Panc1 (cell line): ENCODE measurements at regions not wholly inside any gene's neighbourhood (a gene's known extent, or its start where the extent isn't known, plus 50 kb on each side); places are given as distances from the start of the nearest gene placed in this dataset.

Experiments
- ATAC-seq: fragments of 200-7000 bp; cut with Tn5 transposase; 2 replicates; pipeline ENCODE4 v1.9.1; 2020; ENCODE audit warnings: mild to moderate bottlenecking, moderate library complexity
- BruUV-seq: library from RNA; stranded (reverse); fragments of 400-500 nt; replicated peaks from 2 replicates; lab custom pipeline; 2021; lab: Mats Ljungman, UMichigan
- CTCF ChIA-PET: fragments of 300-600 bp; sonication (Branson Sonifier 250); formaldehyde crosslinking; loops from one replicate; lab custom pipeline; 2022; ENCODE audit warnings: antibody characterized with exemption; lab: Charles Lee
- POLR2A ChIA-PET: fragments of 300-600 bp; sonication (Branson Sonifier 250); formaldehyde crosslinking; loops from one replicate; lab custom pipeline; 2022; ENCODE audit warnings: antibody characterized with exemption; lab: Charles Lee
- DNase-seq: peaks from one replicate; pipeline ENCODE4 v3.0.0-alpha.2; 2010; ENCODE audit warnings: low read depth, low spot score
- H3K27ac ChIP-seq: 2 replicates; pipeline ENCODE4 v1.5.1; 2011; ENCODE audit warnings: mild to moderate bottlenecking, low read length, inconsistent platforms
- H3K27me3 ChIP-seq: fragments of 200-500 bp; sonication (Bioruptor generic); 2 replicates; pipeline ENCODE4 v1.6.0; 2014; ENCODE audit warnings: low read length, inconsistent platforms; ENCODE audit not compliant: control insufficient read depth, insufficient read depth
- H3K36me3 ChIP-seq: fragments of 200-500 bp; sonication (Bioruptor generic); 2 replicates; pipeline ENCODE4 v1.5.1; 2014; ENCODE audit warnings: inconsistent platforms, mild to moderate bottlenecking, low read length, moderate library complexity; ENCODE audit not compliant: control insufficient read depth, insufficient read depth
- H3K4me1 ChIP-seq: 2 replicates; pipeline ENCODE4 v1.5.1; 2011; ENCODE audit warnings: inconsistent platforms, mild to moderate bottlenecking, low read length, moderate library complexity; ENCODE audit not compliant: control insufficient read depth, insufficient read depth
- H3K4me3 ChIP-seq, 2 experiments: 2 replicates each; pipeline ENCODE4 v1.5.1; 2011 to 2012; ENCODE audit warnings: low read depth in 2 of 2, low read length in 2 of 2, mild to moderate bottlenecking in 2 of 2, inconsistent platforms in 1 of 2, moderate library complexity in 1 of 2
- H3K9me3 ChIP-seq: fragments of 200-500 bp; sonication (Bioruptor generic); 2 replicates; pipeline ENCODE4 v1.5.1; 2014; ENCODE audit warnings: low read depth, mild to moderate bottlenecking, inconsistent platforms, low read length, moderate library complexity; ENCODE audit not compliant: control insufficient read depth, insufficient read depth
- POLR2AphosphoS5 ChIP-seq: IDR thresholded peaks from 2 replicates; pipeline ENCODE4 v1.6.1; 2012; ENCODE audit warnings: mild to moderate bottlenecking, low read depth, low read length, moderate library complexity
- SIN3A ChIP-seq: IDR thresholded peaks from 2 replicates; pipeline ENCODE4 v1.6.1; 2012; ENCODE audit warnings: low read depth, mild to moderate bottlenecking, low read length, moderate library complexity, borderline replicate concordance; ENCODE audit not compliant: insufficient read depth
- TCF7L2 ChIP-seq: IDR thresholded peaks from 2 replicates; pipeline ENCODE4 v1.6.1; 2011; ENCODE audit warnings: mild to moderate bottlenecking, low read depth, low read length, inconsistent platforms
- in situ Hi-C: cut with HindIII; loops from 2 replicates; pipeline ENCODE4 v1.10.0; 2016; ENCODE audit warnings: low sequenced_read_pairs, low pct_unique_long_range_greater_than_20kb
- intact Hi-C: fragments of 100-400 bp; cut with micrococcal nuclease; formaldehyde crosslinking; loops from one replicate; pipeline ENCODE4 v1.10.0; 2022; ENCODE audit not compliant: unreplicated experiment
- TF ChIP-seq, protein P1 (sequence below), 2 experiments: IDR thresholded peaks; 2 replicates each; pipeline ENCODE4 v1.6.1; 2011 to 2012; ENCODE audit warnings: low read depth in 2 of 2, control low read depth in 1 of 2, low read length in 1 of 2, mild to moderate bottlenecking in 1 of 2, moderate library complexity in 1 of 2; ENCODE audit not compliant: insufficient read depth in 1 of 2
- TF ChIP-seq, protein P2 (sequence below): fragments of 450-650 bp; IDR thresholded peaks from 2 replicates; pipeline ENCODE4 v1.5.1; 2017; ENCODE audit warnings: mild to moderate bottlenecking

DNA sequence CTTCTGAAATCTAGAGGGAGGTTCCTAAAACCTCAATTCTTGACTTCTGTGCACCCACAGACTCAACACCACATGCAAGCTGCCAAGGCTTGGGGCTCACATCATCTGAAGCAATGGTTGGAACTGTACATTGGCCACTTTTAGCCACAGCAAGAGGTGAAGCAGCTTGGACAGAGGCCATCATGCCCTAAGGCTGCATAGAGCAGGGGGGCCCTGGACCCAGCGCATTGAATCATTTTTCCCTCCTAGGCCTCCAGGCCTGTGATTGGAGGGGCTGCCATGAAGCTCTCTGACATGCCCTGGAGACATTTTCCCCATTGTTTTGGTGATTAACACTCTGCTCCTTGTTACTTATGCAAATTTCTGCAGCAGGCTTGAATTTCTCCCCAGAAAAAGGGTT, 145.9 kb downstream of the C6orf118 start:
- DNase-seq (no peak), ATAC-seq (no peak)
- H3K4me1 ChIP-seq, result no peaks in the 10 kb centered on the region
- no TSS peak for BruUV-seq
- H3K36me3 ChIP-seq, result no peaks in the 10 kb centered on the region
- intact Hi-C loops, result no loop called here
- TF ChIP-seq POLR2AphosphoS5, result no peak
- no peak for TF ChIP-seq SIN3A
- POLR2A ChIA-PET, result no interaction called here
- CTCF ChIA-PET, result no interaction called here
- H3K4me3 ChIP-seq, result no peak overlapping the region
- H3K9me3 ChIP-seq, result no peaks in the 10 kb centered on the region
- no peak overlapping the region for H3K27ac ChIP-seq
- in situ Hi-C loops, result no loop called here
- no peaks in the 10 kb centered on the region for H3K27me3 ChIP-seq

DNA sequence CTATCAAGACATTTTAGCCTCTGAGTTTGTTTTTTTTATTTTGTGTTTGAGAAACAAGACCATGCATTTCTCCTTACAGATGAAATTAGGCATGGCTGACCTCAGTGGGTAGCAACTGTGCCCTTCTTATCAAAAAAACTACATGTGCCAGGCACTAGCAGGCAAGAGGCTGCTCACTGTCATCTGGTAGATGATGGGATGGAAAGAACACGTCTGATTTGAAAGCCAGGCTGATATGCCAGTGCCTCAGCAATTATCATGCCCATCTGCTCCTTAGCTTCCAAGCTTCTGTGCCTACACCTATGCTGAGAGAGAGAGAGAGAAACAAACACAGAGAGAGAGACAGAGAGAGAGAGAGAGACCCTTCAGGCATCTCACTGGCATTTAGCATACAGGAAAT, 149.9 kb downstream of the C6orf118 start:
- BruUV-seq, result no TSS peak
- Histone ChIP-seq H3K4me3 (no peak overlapping the region), H3K27ac (no peak overlapping the region), H3K36me3 (no peaks in the 10 kb centered on the region), H3K27me3 (no peaks in the 10 kb centered on the region), H3K9me3 (no peaks in the 10 kb centered on the region), H3K4me1 (no peaks in the 10 kb centered on the region)
- CTCF ChIA-PET, result no interaction called here
- DNase-seq, result no peak
- POLR2A ChIA-PET, result no interaction called here
- intact Hi-C loops, result no loop called here
- TF ChIP-seq, protein P1, sequence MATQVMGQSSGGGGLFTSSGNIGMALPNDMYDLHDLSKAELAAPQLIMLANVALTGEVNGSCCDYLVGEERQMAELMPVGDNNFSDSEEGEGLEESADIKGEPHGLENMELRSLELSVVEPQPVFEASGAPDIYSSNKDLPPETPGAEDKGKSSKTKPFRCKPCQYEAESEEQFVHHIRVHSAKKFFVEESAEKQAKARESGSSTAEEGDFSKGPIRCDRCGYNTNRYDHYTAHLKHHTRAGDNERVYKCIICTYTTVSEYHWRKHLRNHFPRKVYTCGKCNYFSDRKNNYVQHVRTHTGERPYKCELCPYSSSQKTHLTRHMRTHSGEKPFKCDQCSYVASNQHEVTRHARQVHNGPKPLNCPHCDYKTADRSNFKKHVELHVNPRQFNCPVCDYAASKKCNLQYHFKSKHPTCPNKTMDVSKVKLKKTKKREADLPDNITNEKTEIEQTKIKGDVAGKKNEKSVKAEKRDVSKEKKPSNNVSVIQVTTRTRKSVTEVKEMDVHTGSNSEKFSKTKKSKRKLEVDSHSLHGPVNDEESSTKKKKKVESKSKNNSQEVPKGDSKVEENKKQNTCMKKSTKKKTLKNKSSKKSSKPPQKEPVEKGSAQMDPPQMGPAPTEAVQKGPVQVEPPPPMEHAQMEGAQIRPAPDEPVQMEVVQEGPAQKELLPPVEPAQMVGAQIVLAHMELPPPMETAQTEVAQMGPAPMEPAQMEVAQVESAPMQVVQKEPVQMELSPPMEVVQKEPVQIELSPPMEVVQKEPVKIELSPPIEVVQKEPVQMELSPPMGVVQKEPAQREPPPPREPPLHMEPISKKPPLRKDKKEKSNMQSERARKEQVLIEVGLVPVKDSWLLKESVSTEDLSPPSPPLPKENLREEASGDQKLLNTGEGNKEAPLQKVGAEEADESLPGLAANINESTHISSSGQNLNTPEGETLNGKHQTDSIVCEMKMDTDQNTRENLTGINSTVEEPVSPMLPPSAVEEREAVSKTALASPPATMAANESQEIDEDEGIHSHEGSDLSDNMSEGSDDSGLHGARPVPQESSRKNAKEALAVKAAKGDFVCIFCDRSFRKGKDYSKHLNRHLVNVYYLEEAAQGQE (IDR thresholded peaks at IDR 0.05; ENCODE audit: insufficient read depth in 1 of 2, low read depth in 2 of 2, low read length in 1 of 2), result no peak
- TF ChIP-seq SIN3A (no peak), TCF7L2 (no peak), POLR2AphosphoS5 (no peak)
- TF ChIP-seq, protein P2, sequence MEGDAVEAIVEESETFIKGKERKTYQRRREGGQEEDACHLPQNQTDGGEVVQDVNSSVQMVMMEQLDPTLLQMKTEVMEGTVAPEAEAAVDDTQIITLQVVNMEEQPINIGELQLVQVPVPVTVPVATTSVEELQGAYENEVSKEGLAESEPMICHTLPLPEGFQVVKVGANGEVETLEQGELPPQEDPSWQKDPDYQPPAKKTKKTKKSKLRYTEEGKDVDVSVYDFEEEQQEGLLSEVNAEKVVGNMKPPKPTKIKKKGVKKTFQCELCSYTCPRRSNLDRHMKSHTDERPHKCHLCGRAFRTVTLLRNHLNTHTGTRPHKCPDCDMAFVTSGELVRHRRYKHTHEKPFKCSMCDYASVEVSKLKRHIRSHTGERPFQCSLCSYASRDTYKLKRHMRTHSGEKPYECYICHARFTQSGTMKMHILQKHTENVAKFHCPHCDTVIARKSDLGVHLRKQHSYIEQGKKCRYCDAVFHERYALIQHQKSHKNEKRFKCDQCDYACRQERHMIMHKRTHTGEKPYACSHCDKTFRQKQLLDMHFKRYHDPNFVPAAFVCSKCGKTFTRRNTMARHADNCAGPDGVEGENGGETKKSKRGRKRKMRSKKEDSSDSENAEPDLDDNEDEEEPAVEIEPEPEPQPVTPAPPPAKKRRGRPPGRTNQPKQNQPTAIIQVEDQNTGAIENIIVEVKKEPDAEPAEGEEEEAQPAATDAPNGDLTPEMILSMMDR, result no peak
- in situ Hi-C loops, result no loop called here
- ATAC-seq, result no peak

DNA sequence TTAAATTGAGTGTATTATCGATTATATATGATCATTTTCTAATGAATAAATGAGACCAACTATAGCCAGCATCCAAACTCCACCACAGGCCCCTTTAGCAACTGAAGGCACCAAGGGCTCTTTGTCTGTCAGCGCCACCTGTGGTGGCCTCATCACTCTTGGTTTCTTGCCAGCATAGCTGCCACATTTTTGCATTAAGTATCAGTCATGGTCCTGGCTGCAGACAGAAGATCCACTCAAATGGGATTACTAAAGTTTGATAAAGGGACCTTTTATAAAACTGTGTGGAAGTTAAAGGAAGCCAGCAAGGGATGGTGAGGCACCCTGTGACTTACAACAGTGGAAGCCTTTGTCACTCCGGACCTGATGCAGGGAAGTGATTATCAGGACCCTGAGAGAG, 162.9 kb downstream of the C6orf118 start:
- CTCF ChIA-PET, result no interaction called here
- no TSS peak for BruUV-seq

More for the DNA sequence above, 162.9 kb downstream of the C6orf118 start:
- H3K4me1 ChIP-seq, result no peaks in the 10 kb centered on the region
- no peak overlapping the region for H3K27ac ChIP-seq
- H3K4me3 ChIP-seq, result no peak overlapping the region
- in situ Hi-C loops, result no loop called here
- intact Hi-C loops, result no loop called here
- no peaks in the 10 kb centered on the region for H3K9me3 ChIP-seq
- POLR2A ChIA-PET, result no interaction called here
- ATAC-seq (no peak), DNase-seq (no peak)
- H3K36me3 ChIP-seq, result no peaks in the 10 kb centered on the region
- TF ChIP-seq, protein P2, result no peak
- TF ChIP-seq SIN3A, result no peak
- TF ChIP-seq TCF7L2, result no peak
- H3K27me3 ChIP-seq, result no peaks in the 10 kb centered on the region
